Calu3 (cell line): ENCODE measurements at regions not wholly inside any gene's neighbourhood (a gene's known extent, or its start where the extent isn't known, plus 50 kb on each side); places are given as distances from the start of the nearest gene placed in this dataset.

ENCODE experiments used
- BruUV-seq: library from RNA; stranded (reverse); fragments of 400-500 nt; replicated peaks from 2 replicates; lab custom pipeline; 2021; lab: Mats Ljungman, UMichigan
- CTCF ChIA-PET: fragments of 300-600 bp; sonication (Branson Sonifier 250); formaldehyde crosslinking; loops from one replicate; lab custom pipeline; 2022; ENCODE audit warnings: antibody characterized with exemption; lab: Charles Lee
- DNase-seq: peaks from one replicate; pipeline ENCODE4 v3.0.0; 2022
- H3K27ac Mint-ChIP-seq: one replicate; pipeline ENCODE4 v1.8.0; 2022; ENCODE audit warnings: mixed read lengths; ENCODE audit not compliant: unreplicated experiment
- H3K27me3 Mint-ChIP-seq: one replicate; pipeline ENCODE4 v1.8.0; 2022; ENCODE audit warnings: mixed read lengths; ENCODE audit not compliant: unreplicated experiment
- H3K36me3 Mint-ChIP-seq: one replicate; pipeline ENCODE4 v1.8.0; 2022; ENCODE audit warnings: mild to moderate bottlenecking, moderate library complexity, mixed read lengths; ENCODE audit not compliant: insufficient read depth, unreplicated experiment
- H3K4me1 Mint-ChIP-seq: one replicate; pipeline ENCODE4 v1.8.0; 2022; ENCODE audit warnings: mild to moderate bottlenecking, low read depth, mixed read lengths; ENCODE audit not compliant: unreplicated experiment
- H3K4me3 Mint-ChIP-seq: one replicate; pipeline ENCODE4 v1.8.0; 2022; ENCODE audit warnings: mild to moderate bottlenecking, low read depth, moderate library complexity, mixed read lengths; ENCODE audit not compliant: unreplicated experiment
- H3K9me3 Mint-ChIP-seq: one replicate; pipeline ENCODE4 v1.8.0; 2022; ENCODE audit warnings: low read depth, mixed read lengths; ENCODE audit not compliant: unreplicated experiment
- CTCF ChIP-seq: fragments of 200-600 bp; IDR thresholded peaks from one replicate; pipeline ENCODE4 v1.8.0; 2022; ENCODE audit warnings: antibody characterized with exemption; ENCODE audit not compliant: unreplicated experiment
- intact Hi-C: fragments of 100-400 bp; cut with micrococcal nuclease; formaldehyde crosslinking; loops from one replicate; pipeline ENCODE4 v1.10.0; 2022; ENCODE audit not compliant: unreplicated experiment

- no TSS peak for BruUV-seq
- CTCF ChIA-PET = no interaction called here
Observed at GRCh38 chr2:49600524-49600923, 446.2 kb upstream of the FSHR start.

GRCh38 chr2:49598231-49598630 is 443.9 kb upstream of the FSHR start:
- intact Hi-C loops = no loop called here
- BruUV-seq = no TSS peak
- H3K4me1 Mint-ChIP-seq = no peaks in the 10 kb centered on the region

More at GRCh38 chr2:49600524-49600923, 446.2 kb upstream of the FSHR start:
- no peaks in the 10 kb centered on the region for H3K27me3 Mint-ChIP-seq
- H3K27ac Mint-ChIP-seq = no peak overlapping the region
- intact Hi-C loops = no loop called here
- H3K4me3 Mint-ChIP-seq = no peak overlapping the region
- H3K4me1 Mint-ChIP-seq = no peaks in the 10 kb centered on the region
- H3K9me3 Mint-ChIP-seq = peaks cover 6% of the 10 kb centered on the region
- H3K36me3 Mint-ChIP-seq = no peaks in the 10 kb centered on the region
- DNase-seq = no peak
- no peak for TF ChIP-seq CTCF

GRCh38 chr2:49585921-49586320 is 431.6 kb upstream of the FSHR start:
- Mint-ChIP-seq H3K9me3 (peaks cover 9% of the 10 kb centered on the region), H3K4me1 (no peaks in the 10 kb centered on the region), H3K36me3 (no peaks in the 10 kb centered on the region), H3K4me3 (no peak overlapping the region), H3K27me3 (no peaks in the 10 kb centered on the region), H3K27ac (no peak overlapping the region)
- CTCF ChIA-PET = interaction anchor here (0.7 kb wide), 1 partner anchor 17 kb away, joined by 3 read pairs; no protein-coding TSS in a partner anchor
- TF ChIP-seq CTCF = no peak
- BruUV-seq = no TSS peak
- intact Hi-C loops = no loop called here
- DNase-seq = no peak

More at GRCh38 chr2:49598231-49598630, 443.9 kb upstream of the FSHR start:
- DNase-seq = no peak
- Mint-ChIP-seq H3K9me3 (peaks cover 8% of the 10 kb centered on the region), H3K4me3 (no peak overlapping the region), H3K27ac (no peak overlapping the region), H3K36me3 (no peaks in the 10 kb centered on the region), H3K27me3 (no peaks in the 10 kb centered on the region)
- CTCF ChIA-PET = no interaction called here
- no peak for TF ChIP-seq CTCF

GRCh38 chr2:49582946-49583345 is 428.6 kb upstream of the FSHR start:
- H3K9me3 Mint-ChIP-seq = peaks cover 9% of the 10 kb centered on the region
- H3K4me1 Mint-ChIP-seq = no peaks in the 10 kb centered on the region
- BruUV-seq = no TSS peak
- intact Hi-C loops = no loop called here
- DNase-seq = no peak
- H3K27ac Mint-ChIP-seq = no peak overlapping the region
- no peaks in the 10 kb centered on the region for H3K36me3 Mint-ChIP-seq
- no peak overlapping the region for H3K4me3 Mint-ChIP-seq
- no peaks in the 10 kb centered on the region for H3K27me3 Mint-ChIP-seq
- CTCF ChIA-PET = no interaction called here
- TF ChIP-seq CTCF = no peak
